Activated CD8-positive, alpha-beta T cell treated with anti-CD3 and anti-CD28 coated beads for 36 hours (primary cell): ENCODE measurements at regions not wholly inside any gene's neighbourhood (a gene's known extent, or its start where the extent isn't known, plus 50 kb on each side); places are given as distances from the start of the nearest gene placed in this dataset.

Source experiments
- ATAC-seq: fragments of 200-7000 bp; cut with Tn5 transposase; one replicate; pipeline ENCODE4 v1.10.0; 2021; ENCODE audit warnings: mild to moderate bottlenecking, moderate library complexity
- CTCF ChIA-PET: fragments of 350-600 bp; sonication (Branson Sonifier 250); formaldehyde crosslinking; loops from one replicate; lab custom pipeline; 2021; ENCODE audit warnings: antibody characterized with exemption; lab: Charles Lee
- POLR2A ChIA-PET: fragments of 350-600 bp; sonication (Branson Sonifier 250); formaldehyde crosslinking; loops from one replicate; lab custom pipeline; 2021; ENCODE audit warnings: antibody characterized with exemption; lab: Charles Lee
- DNase-seq: peaks from one replicate; pipeline ENCODE4 v3.0.0-alpha.2; 2020
- H3K27ac Mint-ChIP-seq: one replicate; pipeline ENCODE4 v1.8.0; 2021; ENCODE audit warnings: mild to moderate bottlenecking, mixed read lengths
- H3K27me3 Mint-ChIP-seq: one replicate; pipeline ENCODE4 v1.8.0; 2021; ENCODE audit warnings: mixed read lengths
- H3K36me3 Mint-ChIP-seq: one replicate; pipeline ENCODE4 v1.8.0; 2021; ENCODE audit warnings: low read depth, mixed read lengths
- H3K4me1 Mint-ChIP-seq: one replicate; pipeline ENCODE4 v1.8.0; 2021; ENCODE audit warnings: low read depth, mixed read lengths
- H3K4me3 Mint-ChIP-seq: one replicate; pipeline ENCODE4 v1.8.0; 2021; ENCODE audit warnings: mild to moderate bottlenecking, moderate library complexity, mixed read lengths
- H3K9me3 Mint-ChIP-seq: one replicate; pipeline ENCODE4 v1.8.0; 2021; ENCODE audit warnings: mixed read lengths
- intact Hi-C: fragments of 100-400 bp; cut with micrococcal nuclease; formaldehyde crosslinking; loops from one replicate; pipeline ENCODE4 v1.10.0; 2022
- TF ChIP-seq, protein P1 (sequence below): fragments of 200-600 bp; IDR thresholded peaks from one replicate; pipeline ENCODE4 v1.8.0; 2022; ENCODE audit warnings: antibody characterized with exemption, mild to moderate bottlenecking

GRCh38 chr1:212225871-212226302 lies 59.3 kb upstream of the PPP2R5A start:
- intact Hi-C loops = no loop called here
- CTCF ChIA-PET = interaction anchor here (0.9 to 1.7 kb wide), 3 partner anchors 10 to 141 kb away, joined by 3 to 4 read pairs (median 4); no protein-coding TSS in a partner anchor
- POLR2A ChIA-PET = interaction anchor here (1.0 to 1.2 kb wide), 2 partner anchors 9 to 67 kb away, joined by 3 read pairs; no protein-coding TSS in a partner anchor
- TF ChIP-seq, protein P1, sequence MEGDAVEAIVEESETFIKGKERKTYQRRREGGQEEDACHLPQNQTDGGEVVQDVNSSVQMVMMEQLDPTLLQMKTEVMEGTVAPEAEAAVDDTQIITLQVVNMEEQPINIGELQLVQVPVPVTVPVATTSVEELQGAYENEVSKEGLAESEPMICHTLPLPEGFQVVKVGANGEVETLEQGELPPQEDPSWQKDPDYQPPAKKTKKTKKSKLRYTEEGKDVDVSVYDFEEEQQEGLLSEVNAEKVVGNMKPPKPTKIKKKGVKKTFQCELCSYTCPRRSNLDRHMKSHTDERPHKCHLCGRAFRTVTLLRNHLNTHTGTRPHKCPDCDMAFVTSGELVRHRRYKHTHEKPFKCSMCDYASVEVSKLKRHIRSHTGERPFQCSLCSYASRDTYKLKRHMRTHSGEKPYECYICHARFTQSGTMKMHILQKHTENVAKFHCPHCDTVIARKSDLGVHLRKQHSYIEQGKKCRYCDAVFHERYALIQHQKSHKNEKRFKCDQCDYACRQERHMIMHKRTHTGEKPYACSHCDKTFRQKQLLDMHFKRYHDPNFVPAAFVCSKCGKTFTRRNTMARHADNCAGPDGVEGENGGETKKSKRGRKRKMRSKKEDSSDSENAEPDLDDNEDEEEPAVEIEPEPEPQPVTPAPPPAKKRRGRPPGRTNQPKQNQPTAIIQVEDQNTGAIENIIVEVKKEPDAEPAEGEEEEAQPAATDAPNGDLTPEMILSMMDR = no peak
- Mint-ChIP-seq H3K27ac (peak overlapping the region; percentile 83), H3K9me3 (no peaks in the 10 kb centered on the region), H3K27me3 (no peaks in the 10 kb centered on the region), H3K4me1 (peaks cover 26% of the 10 kb centered on the region), H3K4me3 (no peak overlapping the region), H3K36me3 (no peaks in the 10 kb centered on the region)
- ATAC-seq (peak; percentile 32), DNase-seq (no peak)

DNA sequence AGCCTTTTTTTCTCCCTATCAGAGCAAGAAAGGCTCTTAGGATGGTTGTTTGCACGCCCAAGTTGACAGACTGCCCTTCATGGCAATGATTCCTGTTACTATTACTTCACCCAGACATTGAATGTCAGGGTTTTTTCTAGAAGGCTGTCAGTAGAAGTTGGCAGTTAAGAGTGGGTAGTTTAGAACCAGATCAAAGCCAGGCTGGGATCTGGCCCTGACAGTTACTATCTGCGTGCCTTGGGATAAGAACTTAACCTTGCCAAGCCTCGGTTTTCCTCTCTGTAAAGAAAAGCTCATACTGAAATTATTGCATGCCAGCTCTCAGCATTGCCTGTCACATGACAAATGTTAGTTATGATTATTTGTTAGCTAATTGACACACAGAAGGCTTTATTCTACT lies 58.7 kb upstream of the PPP2R5A start:
- H3K27me3 Mint-ChIP-seq = no peaks in the 10 kb centered on the region
- ChIA-PET CTCF (interaction anchor here (1.6 to 1.7 kb wide), 2 partner anchors 9 to 141 kb away, joined by 3 to 4 read pairs; no protein-coding TSS in a partner anchor), POLR2A (interaction anchor here (1.0 to 1.2 kb wide), 2 partner anchors 8 to 66 kb away, joined by 3 read pairs; no protein-coding TSS in a partner anchor)
- ATAC-seq (no peak), DNase-seq (no peak)
- TF ChIP-seq, protein P1 = no peak
- no peaks in the 10 kb centered on the region for H3K9me3 Mint-ChIP-seq
- no peaks in the 10 kb centered on the region for H3K36me3 Mint-ChIP-seq
- no peak overlapping the region for H3K4me3 Mint-ChIP-seq
- intact Hi-C loops = no loop called here
- peaks cover 26% of the 10 kb centered on the region for H3K4me1 Mint-ChIP-seq
- peak overlapping the region; percentile 62 for H3K27ac Mint-ChIP-seq

- H3K27me3 Mint-ChIP-seq = no peaks in the 10 kb centered on the region
- H3K36me3 Mint-ChIP-seq = no peaks in the 10 kb centered on the region
- ChIA-PET POLR2A (interaction anchor here (0.6 to 0.9 kb wide), 2 partner anchors 9 to 15 kb away, joined by 3 to 4 read pairs; no protein-coding TSS in a partner anchor), CTCF (interaction anchor here (0.8 kb wide), 1 partner anchor 31 kb away, joined by 3 read pairs; no protein-coding TSS in a partner anchor)
- DNase-seq (no peak), ATAC-seq (no peak)
- intact Hi-C loops = no loop called here
- H3K4me3 Mint-ChIP-seq = no peak overlapping the region
- H3K27ac Mint-ChIP-seq = no peak overlapping the region
- no peaks in the 10 kb centered on the region for H3K9me3 Mint-ChIP-seq
- TF ChIP-seq, protein P1 = no peak
- H3K4me1 Mint-ChIP-seq = peaks cover 36% of the 10 kb centered on the region
Observed at GRCh38 chr1:212228076-212228475, 57.1 kb upstream of the PPP2R5A start.

- ChIA-PET POLR2A (interaction anchor here (0.9 kb wide), 1 partner anchor 10 kb away, joined by 3 read pairs; no protein-coding TSS in a partner anchor), CTCF (interaction anchor here (0.8 kb wide), 1 partner anchor 31 kb away, joined by 3 read pairs; no protein-coding TSS in a partner anchor)
- DNase-seq = no peak
- TF ChIP-seq, protein P1 = no peak
- no peak for ATAC-seq
- Mint-ChIP-seq H3K4me3 (no peak overlapping the region), H3K4me1 (peaks cover 42% of the 10 kb centered on the region), H3K9me3 (no peaks in the 10 kb centered on the region), H3K27me3 (no peaks in the 10 kb centered on the region), H3K27ac (no peak overlapping the region), H3K36me3 (no peaks in the 10 kb centered on the region)
- intact Hi-C loops = no loop called here
Observed at GRCh38 chr1:212228591-212229119, 56.6 kb upstream of the PPP2R5A start.

DNA sequence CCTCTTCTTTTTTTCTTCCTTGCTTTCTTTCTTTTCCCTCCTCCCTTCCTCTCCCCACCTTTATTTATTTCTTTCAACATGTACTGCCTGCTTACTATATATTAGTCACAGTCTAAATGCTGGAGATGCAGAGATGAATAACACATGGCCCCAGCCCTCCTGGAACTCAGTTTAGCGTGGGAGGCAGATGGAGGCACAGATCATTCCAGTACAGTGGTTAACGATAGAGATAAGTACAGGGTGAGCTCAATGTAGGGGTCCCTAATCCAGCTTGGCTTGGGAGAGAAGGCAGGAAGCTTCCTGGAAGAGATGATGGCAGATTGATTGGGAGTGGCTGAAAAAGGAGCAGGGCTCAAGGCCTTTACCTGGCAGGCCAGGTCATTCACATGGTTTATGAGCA lies 55.6 kb upstream of the PPP2R5A start:
- H3K36me3 Mint-ChIP-seq = no peaks in the 10 kb centered on the region
- H3K27me3 Mint-ChIP-seq = no peaks in the 10 kb centered on the region
- intact Hi-C loops = no loop called here
- peaks cover 41% of the 10 kb centered on the region for H3K4me1 Mint-ChIP-seq
- TF ChIP-seq, protein P1 = no peak
- no peak overlapping the region for H3K4me3 Mint-ChIP-seq
- CTCF ChIA-PET = no interaction called here
- POLR2A ChIA-PET = no interaction called here
- ATAC-seq = no peak
- DNase-seq = no peak
- no peaks in the 10 kb centered on the region for H3K9me3 Mint-ChIP-seq
- no peak overlapping the region for H3K27ac Mint-ChIP-seq
